SK-N-SH treated with all-trans-retinoic acid at 6 μM for 48 hours (cell line): ENCODE measurements at regions not wholly inside any gene's neighbourhood (a gene's known extent, or its start where the extent isn't known, plus 50 kb on each side); places are given as distances from the start of the nearest gene placed in this dataset.

Experiments
- CSDC2 ChIP-seq: fragments of 250-450 bp; sonication (Bioruptor Pico); IDR thresholded peaks from 2 replicates; pipeline ENCODE4 v1.5.0; 2020; ENCODE audit warnings: mild to moderate bottlenecking, moderate library complexity
- POU6F1 ChIP-seq: fragments of 250-450 bp; sonication (Bioruptor Pico); IDR thresholded peaks from 2 replicates; pipeline ENCODE4 v1.8.0; 2021; ENCODE audit warnings: low read depth, mild to moderate bottlenecking, moderate library complexity, borderline replicate concordance
- TCF4 ChIP-seq: fragments of 250-450 bp; sonication (Bioruptor Pico); IDR thresholded peaks from 2 replicates; pipeline ENCODE4 v1.8.0; 2021; ENCODE audit warnings: mild to moderate bottlenecking, moderate library complexity, borderline replicate concordance
- TOX ChIP-seq: fragments of 250-450 bp; sonication (Bioruptor Pico); IDR thresholded peaks from 2 replicates; pipeline ENCODE4 v1.8.0; 2021; ENCODE audit warnings: mild to moderate bottlenecking, moderate library complexity, borderline replicate concordance
- ZFP3 ChIP-seq: fragments of 250-450 bp; sonication (Bioruptor Pico); IDR thresholded peaks from 2 replicates; pipeline ENCODE4 v1.5.0; 2020; ENCODE audit warnings: mild to moderate bottlenecking, moderate library complexity
- ZFP30 ChIP-seq: fragments of 450-650 bp; formaldehyde crosslinking; IDR thresholded peaks from 2 replicates; pipeline ENCODE4 v1.5.0; 2022; ENCODE audit warnings: mild to moderate bottlenecking, moderate library complexity
- ZNF8 ChIP-seq: fragments of 450-650 bp; formaldehyde crosslinking; IDR thresholded peaks from 2 replicates; pipeline ENCODE4 v1.5.0; 2020; ENCODE audit warnings: mild to moderate bottlenecking, moderate library complexity

GRCh38 chr13:106145997-106146864 lies 389.2 kb downstream of the EFNB2 start:
- TF ChIP-seq TCF4 (no peak), CSDC2 (CRISPR knock-in tag) (no peak), ZFP3 (CRISPR knock-in tag) (no peak), ZNF8 (CRISPR knock-in tag) (no peak), TOX (CRISPR knock-in tag) (no peak), POU6F1 (CRISPR knock-in tag) (no peak), ZFP30 (CRISPR knock-in tag) (no peak)
